ENCODE measurements at regions not wholly inside any gene's neighbourhood (a gene's known extent, or its start where the extent isn't known, plus 50 kb on each side); places are given as distances from the start of the nearest gene placed in this dataset.

DNA sequence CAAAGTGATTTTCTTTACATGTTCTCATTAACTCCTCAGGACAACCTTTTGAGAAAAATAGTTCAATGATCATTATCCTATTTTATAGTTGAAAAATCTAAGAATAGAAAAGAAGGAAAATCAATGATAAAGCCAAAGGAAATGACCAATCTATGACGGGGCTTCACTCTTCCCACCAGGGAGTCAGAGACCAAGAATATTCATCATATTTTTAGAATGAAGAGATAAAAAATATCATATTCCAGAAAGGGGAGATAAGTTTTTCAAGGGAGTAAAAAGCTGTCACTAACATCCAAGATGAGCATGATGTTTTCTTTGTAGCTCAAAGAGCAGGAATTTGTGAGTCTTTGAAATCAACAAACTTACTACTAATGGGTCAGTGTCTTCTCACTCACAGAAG is 71.5 kb upstream of the LPP start:
- TF ChIP-seq, protein P1, sequence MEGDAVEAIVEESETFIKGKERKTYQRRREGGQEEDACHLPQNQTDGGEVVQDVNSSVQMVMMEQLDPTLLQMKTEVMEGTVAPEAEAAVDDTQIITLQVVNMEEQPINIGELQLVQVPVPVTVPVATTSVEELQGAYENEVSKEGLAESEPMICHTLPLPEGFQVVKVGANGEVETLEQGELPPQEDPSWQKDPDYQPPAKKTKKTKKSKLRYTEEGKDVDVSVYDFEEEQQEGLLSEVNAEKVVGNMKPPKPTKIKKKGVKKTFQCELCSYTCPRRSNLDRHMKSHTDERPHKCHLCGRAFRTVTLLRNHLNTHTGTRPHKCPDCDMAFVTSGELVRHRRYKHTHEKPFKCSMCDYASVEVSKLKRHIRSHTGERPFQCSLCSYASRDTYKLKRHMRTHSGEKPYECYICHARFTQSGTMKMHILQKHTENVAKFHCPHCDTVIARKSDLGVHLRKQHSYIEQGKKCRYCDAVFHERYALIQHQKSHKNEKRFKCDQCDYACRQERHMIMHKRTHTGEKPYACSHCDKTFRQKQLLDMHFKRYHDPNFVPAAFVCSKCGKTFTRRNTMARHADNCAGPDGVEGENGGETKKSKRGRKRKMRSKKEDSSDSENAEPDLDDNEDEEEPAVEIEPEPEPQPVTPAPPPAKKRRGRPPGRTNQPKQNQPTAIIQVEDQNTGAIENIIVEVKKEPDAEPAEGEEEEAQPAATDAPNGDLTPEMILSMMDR (IDR thresholded peaks at IDR 0.05; ENCODE audit: low read depth, low read length, poor library complexity, severe bottlenecking): no peak
- no peak for TF ChIP-seq EZH2phosphoT487 (IDR thresholded peaks at IDR 0.05; ENCODE audit: borderline replicate concordance, low read length)
